SK-N-SH treated with all-trans-retinoic acid at 6 μM for 48 hours (cell line): ENCODE measurements at regions not wholly inside any gene's neighbourhood (a gene's known extent, or its start where the extent isn't known, plus 50 kb on each side); places are given as distances from the start of the nearest gene placed in this dataset.

ENCODE experiments used
- ATAC-seq: fragments of 200-7000 bp; cut with Tn5 transposase; 3 replicates; pipeline ENCODE4 v1.9.1; 2020; ENCODE audit warnings: mild to moderate bottlenecking, moderate library complexity
- ARNTL ChIP-seq: fragments of 450-650 bp; formaldehyde crosslinking; IDR thresholded peaks from 2 replicates; pipeline ENCODE4 v1.5.0; 2020; ENCODE audit warnings: low read depth, mild to moderate bottlenecking, moderate library complexity, borderline replicate concordance
- BACH2 ChIP-seq: fragments of 250-450 bp; sonication (Bioruptor Pico); IDR thresholded peaks from 2 replicates; pipeline ENCODE4 v1.9.0; 2021; ENCODE audit warnings: mild to moderate bottlenecking, borderline replicate concordance
- CREB5 ChIP-seq: fragments of 250-450 bp; sonication (Bioruptor Pico); IDR thresholded peaks from 2 replicates; pipeline ENCODE4 v1.5.1; 2020; ENCODE audit warnings: low read depth, mild to moderate bottlenecking, moderate library complexity
- CSRNP3 ChIP-seq: fragments of 250-450 bp; sonication (Bioruptor Pico); IDR thresholded peaks from 2 replicates; pipeline ENCODE4 v1.5.1; 2021; ENCODE audit warnings: mild to moderate bottlenecking, moderate library complexity
- GLIS3 ChIP-seq: fragments of 250-450 bp; sonication (Bioruptor Pico); IDR thresholded peaks from 2 replicates; pipeline ENCODE4 v1.5.0; 2020; ENCODE audit warnings: mild to moderate bottlenecking, moderate library complexity
- ISL1 ChIP-seq: fragments of 250-450 bp; sonication (Bioruptor Pico); IDR thresholded peaks from 2 replicates; pipeline ENCODE4 v2.1.2; 2022; ENCODE audit warnings: mild to moderate bottlenecking, moderate library complexity
- OSR1 ChIP-seq: fragments of 250-450 bp; sonication (Bioruptor Pico); IDR thresholded peaks from 2 replicates; pipeline ENCODE4 v1.8.0; 2022; ENCODE audit warnings: moderate library complexity, mild to moderate bottlenecking, inconsistent platforms
- PATZ1 ChIP-seq: fragments of 250-450 bp; sonication (Bioruptor Pico); IDR thresholded peaks from 2 replicates; pipeline ENCODE4 v1.8.0; 2020; ENCODE audit warnings: mild to moderate bottlenecking, moderate library complexity, borderline replicate concordance
- POU6F1 ChIP-seq: fragments of 250-450 bp; sonication (Bioruptor Pico); IDR thresholded peaks from 2 replicates; pipeline ENCODE4 v1.8.0; 2021; ENCODE audit warnings: low read depth, mild to moderate bottlenecking, moderate library complexity, borderline replicate concordance
- PPARA ChIP-seq: fragments of 250-450 bp; sonication (Bioruptor Pico); IDR thresholded peaks from 2 replicates; pipeline ENCODE4 v1.5.0; 2020; ENCODE audit warnings: mild to moderate bottlenecking, borderline replicate concordance
- SNAI2 ChIP-seq: fragments of 250-450 bp; sonication (Bioruptor Pico); IDR thresholded peaks from 2 replicates; pipeline ENCODE4 v1.5.0; 2020; ENCODE audit warnings: mild to moderate bottlenecking, moderate library complexity
- TCF4 ChIP-seq: fragments of 250-450 bp; sonication (Bioruptor Pico); IDR thresholded peaks from 2 replicates; pipeline ENCODE4 v1.8.0; 2021; ENCODE audit warnings: mild to moderate bottlenecking, moderate library complexity, borderline replicate concordance
- TOX ChIP-seq: fragments of 250-450 bp; sonication (Bioruptor Pico); IDR thresholded peaks from 2 replicates; pipeline ENCODE4 v1.8.0; 2021; ENCODE audit warnings: mild to moderate bottlenecking, moderate library complexity, borderline replicate concordance
- TSHZ2 ChIP-seq: fragments of 250-450 bp; sonication (Bioruptor Pico); IDR thresholded peaks from 2 replicates; pipeline ENCODE4 v1.5.0; 2020; ENCODE audit warnings: mild to moderate bottlenecking, moderate library complexity
- ZC3H10 ChIP-seq: fragments of 250-450 bp; sonication (Bioruptor Pico); IDR thresholded peaks from 2 replicates; pipeline ENCODE4 v1.5.1; 2021; ENCODE audit warnings: mild to moderate bottlenecking, moderate library complexity
- ZFP3 ChIP-seq: fragments of 250-450 bp; sonication (Bioruptor Pico); IDR thresholded peaks from 2 replicates; pipeline ENCODE4 v1.5.0; 2020; ENCODE audit warnings: mild to moderate bottlenecking, moderate library complexity
- ZNF565 ChIP-seq: fragments of 450-650 bp; formaldehyde crosslinking; conservative IDR thresholded peaks from 2 replicates; pipeline ENCODE4 v1.5.0; 2020; ENCODE audit warnings: low read depth, mild to moderate bottlenecking, moderate library complexity
- ZNF70 ChIP-seq: fragments of 450-650 bp; formaldehyde crosslinking; IDR thresholded peaks from 2 replicates; pipeline ENCODE4 v1.5.0; 2020; ENCODE audit warnings: mild to moderate bottlenecking, moderate library complexity
- ZNF8 ChIP-seq: fragments of 450-650 bp; formaldehyde crosslinking; IDR thresholded peaks from 2 replicates; pipeline ENCODE4 v1.5.0; 2020; ENCODE audit warnings: mild to moderate bottlenecking, moderate library complexity

GRCh38 chr2:66957198-66957597 lies 439.9 kb upstream of the ETAA1 start:
- no peak for ATAC-seq
- TF ChIP-seq GLIS3 (CRISPR knock-in tag) (no peak), CREB5 (CRISPR knock-in tag) (no peak), ZC3H10 (CRISPR knock-in tag) (no peak), ZFP3 (no peak), BACH2 (CRISPR knock-in tag) (no peak), TCF4 (no peak), CSRNP3 (CRISPR knock-in tag) (no peak), PPARA (CRISPR knock-in tag) (no peak), ISL1 (CRISPR knock-in tag) (no peak), TOX (CRISPR knock-in tag) (no peak), PATZ1 (CRISPR knock-in tag) (no peak), ZNF70 (CRISPR knock-in tag) (no peak), SNAI2 (CRISPR knock-in tag) (no peak), ARNTL (CRISPR knock-in tag) (no peak), POU6F1 (CRISPR knock-in tag) (no peak)
- TF ChIP-seq, all 23 proteins: peak for 0

- TF ChIP-seq TCF4 = no peak
These were observed 439.5 kb upstream of the ETAA1 start for GRCh38 chr2:66957677-66958076.

GRCh38 chr2:66960161-66960560 lies 437.0 kb upstream of the ETAA1 start:
- TF ChIP-seq PATZ1 (CRISPR knock-in tag) = no peak
- TF ChIP-seq TOX (CRISPR knock-in tag) = no peak
- TF ChIP-seq TSHZ2 (CRISPR knock-in tag) = no peak
- TF ChIP-seq CSRNP3 (CRISPR knock-in tag) = no peak
- no peak for TF ChIP-seq ZNF8
- TF ChIP-seq OSR1 = no peak
- no peak for TF ChIP-seq ZNF565 (CRISPR knock-in tag)
- TF ChIP-seq BACH2 (CRISPR knock-in tag) = no peak
- ATAC-seq = no peak

More at GRCh38 chr2:66957677-66958076, 439.5 kb upstream of the ETAA1 start:
- no peak for ATAC-seq
